GM21526 (cell line): ENCODE measurements at regions not wholly inside any gene's neighbourhood (a gene's known extent, or its start where the extent isn't known, plus 50 kb on each side); places are given as distances from the start of the nearest gene placed in this dataset.

Experiments
- ATAC-seq: cut with Tn5 transposase; IDR thresholded peaks from one replicate; pipeline ENCODE4 v1.9.1; 2021; ENCODE audit warnings: moderate library complexity; ENCODE audit not compliant: unreplicated experiment, low FRiP score

DNA sequence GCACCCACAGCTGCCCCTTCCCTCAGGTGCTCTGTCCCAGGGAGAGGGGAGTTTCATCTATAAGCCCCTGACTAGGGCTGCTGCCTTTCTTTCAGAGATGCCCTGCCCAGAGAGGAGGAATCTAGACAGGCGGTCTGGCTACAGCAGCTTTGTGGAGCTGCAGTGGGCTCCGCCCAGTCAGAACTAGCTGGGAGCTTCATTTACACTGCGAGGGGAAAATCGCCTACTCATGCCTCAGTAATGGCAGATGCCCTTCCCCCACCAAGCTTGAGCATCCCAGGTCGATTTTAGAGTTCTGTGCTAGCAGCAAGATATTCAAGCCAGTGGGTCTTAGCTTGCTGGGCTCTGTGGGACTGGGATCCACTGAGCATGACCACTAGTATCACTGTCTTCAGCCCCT lies 181.2 kb upstream of the RARB start:
- ATAC-seq, result no peak

DNA sequence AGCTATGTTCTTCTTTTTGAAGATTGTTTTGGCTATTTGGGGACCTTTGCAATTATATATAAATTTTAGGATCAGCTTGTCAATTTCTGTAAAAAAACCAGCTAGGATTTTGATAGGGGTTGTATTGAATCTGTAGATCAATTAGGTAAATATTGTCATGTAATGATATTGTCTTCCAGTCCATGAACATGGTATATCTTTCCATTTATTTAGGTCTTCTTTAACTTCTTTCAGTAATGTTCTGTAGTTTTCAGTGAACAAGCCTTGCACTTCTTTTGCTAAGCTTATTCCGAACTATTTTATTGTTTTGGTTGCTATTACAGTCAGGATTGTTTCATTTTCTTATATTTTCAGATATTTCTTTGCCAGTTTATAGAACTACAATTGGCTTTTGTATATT lies 175.8 kb upstream of the RARB start:
- ATAC-seq, result no peak

DNA sequence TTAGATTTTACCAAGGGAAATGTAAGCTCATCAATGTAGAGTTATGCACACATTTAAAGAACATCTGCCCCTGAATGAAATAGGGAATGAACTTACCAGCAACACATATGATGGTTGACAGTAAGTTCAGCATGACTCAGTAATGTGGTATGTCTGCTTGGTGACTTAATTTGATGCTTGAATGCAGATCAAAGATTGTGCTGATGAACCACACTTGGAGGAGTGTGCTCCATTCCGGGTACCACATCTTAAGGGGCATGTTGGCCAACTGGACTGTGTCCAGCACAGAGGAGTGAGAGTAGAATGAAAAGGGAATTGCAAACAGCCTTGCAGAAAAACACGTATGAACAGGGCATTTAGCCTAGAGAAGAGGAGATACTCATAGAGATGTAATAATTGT lies 171.0 kb upstream of the RARB start:
- ATAC-seq, result no peak

DNA sequence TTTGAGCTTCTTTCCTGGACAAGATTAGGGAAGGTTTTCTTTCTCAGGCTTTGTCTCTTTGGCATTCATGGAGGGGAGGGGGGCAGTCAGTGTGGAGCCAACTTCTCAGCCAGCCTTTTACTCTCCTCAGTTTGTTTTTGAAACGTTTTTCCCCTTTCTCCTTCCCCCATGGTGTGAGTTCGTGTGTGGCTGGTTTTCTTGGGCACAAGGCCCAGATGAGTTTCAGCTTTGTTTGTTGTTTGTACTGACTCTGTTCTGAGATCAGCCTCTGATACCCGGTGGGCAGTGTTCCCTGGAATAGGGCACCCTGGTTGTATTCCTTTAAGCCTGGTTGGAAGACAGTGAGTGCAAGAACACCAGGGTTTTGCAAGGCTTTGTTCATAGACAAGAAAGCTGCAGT lies 168.2 kb upstream of the RARB start:
- ATAC-seq, result no peak

DNA sequence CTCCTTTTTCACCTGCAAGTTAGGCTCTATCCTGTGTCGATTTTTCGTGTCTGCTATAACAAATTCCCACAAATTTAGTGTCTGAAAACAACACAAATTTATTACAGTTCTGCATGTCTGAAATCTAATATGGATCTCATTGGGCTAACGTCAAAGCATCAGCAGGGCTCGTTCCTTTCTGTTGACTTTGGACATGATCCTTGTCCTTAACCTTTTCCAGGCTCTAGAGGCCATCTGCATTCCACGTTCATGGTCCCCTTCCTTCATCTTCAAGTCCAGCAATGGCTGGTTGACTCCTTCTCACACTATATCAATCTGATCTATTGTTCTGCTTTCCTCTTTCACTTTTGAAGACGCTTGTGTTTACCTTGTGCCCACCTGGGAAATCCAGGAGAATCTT lies 165.7 kb upstream of the RARB start:
- ATAC-seq, result no peak

DNA sequence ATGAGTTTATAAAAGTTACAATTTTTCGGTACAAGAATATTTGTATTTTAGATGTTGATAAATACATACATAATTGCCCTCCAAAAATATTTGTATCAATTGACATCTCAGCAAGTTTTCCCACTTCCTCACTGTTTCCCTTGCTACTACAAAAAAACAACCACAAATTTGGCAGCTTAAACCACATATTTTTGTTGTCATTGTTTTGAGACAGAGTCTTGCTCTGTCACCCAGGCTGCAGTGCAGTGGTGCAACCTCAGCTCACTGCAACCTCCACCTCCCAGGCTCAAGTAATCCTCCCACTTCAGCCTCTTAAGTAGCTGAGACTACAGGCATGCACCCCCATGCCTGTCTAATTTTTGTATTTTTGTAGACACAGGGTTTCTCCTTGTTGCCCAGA lies 162.8 kb upstream of the RARB start:
- ATAC-seq, result no peak

DNA sequence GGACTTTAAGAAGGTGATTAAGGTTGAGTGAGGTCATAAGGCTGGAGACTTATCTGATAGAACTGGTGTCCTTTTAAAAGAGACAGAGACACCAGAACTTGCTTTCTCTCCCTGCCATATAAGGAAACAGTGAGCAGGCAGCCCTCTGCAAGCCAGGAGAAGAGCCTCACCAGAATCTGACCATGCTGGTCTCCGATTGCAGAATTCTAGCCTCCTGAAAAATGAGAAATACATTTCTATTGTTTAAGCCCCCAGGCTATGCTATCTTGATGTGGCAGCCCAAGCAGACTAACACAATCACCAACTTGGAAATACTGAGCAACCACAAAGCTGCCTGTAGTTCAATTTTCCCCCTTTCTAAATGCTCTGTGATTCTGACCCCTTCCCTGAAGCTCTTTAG lies 161.4 kb upstream of the RARB start:
- ATAC-seq, result no peak

DNA sequence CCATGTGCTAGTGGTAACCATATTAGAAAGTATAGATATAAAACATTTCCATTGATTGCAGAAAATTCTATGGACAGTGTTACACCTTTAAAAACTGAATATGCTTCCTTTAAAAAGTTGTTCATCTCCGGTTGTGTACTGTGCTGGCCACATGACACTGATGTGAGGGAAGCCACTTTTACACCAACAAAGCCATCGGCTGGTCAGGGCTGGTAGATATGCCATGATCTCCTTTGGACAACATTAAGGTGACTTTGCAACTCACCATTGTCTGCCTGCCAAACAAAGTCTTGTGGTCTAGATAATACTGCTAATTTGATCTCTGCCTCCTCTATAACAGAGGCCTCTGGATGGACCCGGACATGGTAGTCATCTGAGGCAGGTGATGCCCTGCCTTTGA lies 156.0 kb upstream of the RARB start:
- ATAC-seq, result no peak

DNA sequence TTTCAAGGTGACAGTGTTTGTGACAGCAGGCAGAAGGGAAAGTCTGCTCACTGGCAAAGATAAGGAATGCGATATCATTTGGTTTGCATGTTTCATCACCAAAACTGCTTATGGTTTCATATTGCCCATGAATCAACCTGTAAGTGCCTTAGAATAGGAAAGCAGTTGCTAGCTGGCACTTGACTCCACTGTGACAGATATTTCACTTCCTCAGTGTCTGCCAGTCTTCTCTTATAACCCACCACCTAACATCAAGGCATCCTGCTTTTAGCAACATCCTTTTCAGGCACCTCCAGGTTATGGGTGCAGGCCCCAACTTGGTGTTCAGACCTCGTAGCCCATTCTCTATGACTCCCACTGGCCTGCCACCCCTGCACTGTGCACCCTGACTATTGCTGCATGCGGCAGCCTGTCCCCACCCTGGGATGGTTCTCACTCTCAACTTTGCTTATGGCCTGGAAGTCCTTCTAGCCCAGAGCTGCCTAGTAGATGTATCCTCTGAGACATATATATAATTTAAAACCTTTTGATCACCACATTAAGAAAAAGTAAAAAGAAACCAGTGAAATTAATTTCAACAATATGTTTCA lies 154.4 kb upstream of the RARB start:
- ATAC-seq, result no peak

DNA sequence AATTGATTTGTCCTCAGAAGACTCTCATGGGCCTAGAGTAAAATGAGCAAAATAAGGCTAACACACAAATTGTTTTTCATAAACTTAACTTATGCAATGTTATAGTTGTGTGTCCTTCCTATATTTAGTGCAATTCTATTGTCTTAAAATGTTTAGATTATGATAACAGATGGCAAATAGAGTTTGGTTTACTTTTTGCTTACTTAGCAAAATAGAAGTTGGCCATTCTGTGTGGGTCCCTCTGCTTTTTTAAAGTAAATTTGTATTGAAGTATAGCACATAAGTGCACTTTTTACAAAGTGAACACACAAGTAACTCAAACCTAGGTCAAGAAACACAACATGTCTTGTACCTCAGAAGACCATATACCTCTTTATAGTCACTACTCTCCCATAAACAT lies 150.6 kb upstream of the RARB start:
- ATAC-seq, result no peak

DNA sequence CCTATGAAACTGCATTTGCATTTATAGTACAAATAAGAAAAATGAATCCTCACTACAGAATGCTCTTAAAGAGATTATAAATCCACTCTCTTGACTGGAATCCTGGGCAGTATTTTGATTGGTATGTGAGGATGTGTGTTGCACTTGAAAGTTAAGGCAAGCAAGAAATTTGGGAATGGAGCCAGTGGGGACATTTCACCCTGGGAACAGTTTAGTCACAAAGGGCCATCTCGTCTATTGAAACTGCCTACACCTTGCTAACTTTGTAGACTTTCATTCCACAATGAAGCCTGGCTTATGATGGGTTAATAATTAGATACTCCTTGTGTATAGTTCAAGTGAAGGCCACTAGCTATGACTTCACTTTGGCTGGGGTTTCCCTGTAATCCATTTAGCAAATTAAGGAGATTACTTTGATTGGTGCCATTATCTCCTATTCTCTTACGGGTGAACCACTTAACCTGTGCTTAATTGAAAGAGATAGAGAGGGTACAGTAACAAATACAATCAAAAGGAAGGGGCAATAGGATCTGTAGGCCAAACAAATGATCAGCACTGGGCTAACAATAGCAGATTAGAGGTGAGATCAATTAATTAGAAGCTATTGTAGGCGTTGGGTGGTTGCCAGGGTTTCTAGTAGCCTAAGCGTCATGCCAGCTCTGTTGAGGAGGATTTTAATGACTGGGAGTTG lies 146.9 kb upstream of the RARB start:
- ATAC-seq, result no peak

DNA sequence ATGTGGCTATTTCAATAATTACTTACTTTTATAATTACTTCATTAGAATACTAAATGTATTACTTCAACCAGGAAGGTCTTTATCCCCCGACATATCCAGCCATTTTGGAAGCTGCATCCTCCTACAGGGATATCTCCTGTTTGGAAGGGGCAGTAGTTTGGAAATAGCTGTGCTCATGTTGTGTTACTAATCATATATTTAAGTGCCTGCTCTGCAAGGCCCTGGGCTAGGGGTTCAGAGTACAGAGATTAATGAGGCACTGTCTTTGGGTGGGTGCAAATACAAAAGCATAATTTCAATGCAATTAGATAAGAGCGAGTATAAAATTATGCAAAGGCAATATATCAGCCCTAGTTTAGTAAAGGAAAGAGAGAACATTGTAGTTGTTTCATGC lies 146.3 kb upstream of the RARB start:
- ATAC-seq, result no peak

DNA sequence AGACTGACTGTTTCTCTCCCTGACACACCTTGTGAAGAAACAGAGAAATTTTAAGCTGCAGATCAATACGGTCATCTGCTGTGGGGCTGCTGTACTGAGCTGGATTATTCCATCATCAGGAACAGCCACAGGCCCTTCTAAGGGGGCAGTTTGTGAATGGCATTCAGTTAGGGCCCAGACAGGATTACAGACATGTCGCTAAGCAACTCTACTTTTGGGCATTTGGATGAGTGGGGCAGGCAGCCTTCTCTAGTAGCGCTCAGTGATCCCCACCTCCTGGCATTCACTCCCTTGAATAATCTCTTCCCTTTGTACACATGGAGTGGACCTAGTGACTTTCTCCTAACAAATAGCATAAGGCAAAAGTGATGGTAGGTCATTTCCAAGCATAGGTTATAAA lies 144.4 kb upstream of the RARB start:
- no peak for ATAC-seq

DNA sequence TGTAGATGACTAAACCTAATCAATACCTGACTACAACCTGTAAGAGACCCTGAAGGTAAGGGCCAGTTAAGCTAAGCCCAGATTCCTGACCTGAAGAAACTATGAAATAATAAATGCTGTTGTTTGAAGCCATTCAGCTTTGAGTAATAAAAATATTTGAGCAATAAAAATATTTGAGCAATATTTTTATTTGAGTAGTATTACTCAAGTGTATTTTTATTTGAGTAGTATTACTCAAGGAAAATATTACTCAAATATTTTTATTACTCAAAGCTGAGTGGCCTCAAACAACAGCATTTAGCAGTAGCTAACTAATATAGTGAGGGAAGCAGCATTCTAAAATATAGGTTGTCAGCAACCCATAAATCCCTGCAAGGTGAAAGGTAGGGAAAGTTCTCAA lies 143.8 kb upstream of the RARB start:
- ATAC-seq, result no peak

DNA sequence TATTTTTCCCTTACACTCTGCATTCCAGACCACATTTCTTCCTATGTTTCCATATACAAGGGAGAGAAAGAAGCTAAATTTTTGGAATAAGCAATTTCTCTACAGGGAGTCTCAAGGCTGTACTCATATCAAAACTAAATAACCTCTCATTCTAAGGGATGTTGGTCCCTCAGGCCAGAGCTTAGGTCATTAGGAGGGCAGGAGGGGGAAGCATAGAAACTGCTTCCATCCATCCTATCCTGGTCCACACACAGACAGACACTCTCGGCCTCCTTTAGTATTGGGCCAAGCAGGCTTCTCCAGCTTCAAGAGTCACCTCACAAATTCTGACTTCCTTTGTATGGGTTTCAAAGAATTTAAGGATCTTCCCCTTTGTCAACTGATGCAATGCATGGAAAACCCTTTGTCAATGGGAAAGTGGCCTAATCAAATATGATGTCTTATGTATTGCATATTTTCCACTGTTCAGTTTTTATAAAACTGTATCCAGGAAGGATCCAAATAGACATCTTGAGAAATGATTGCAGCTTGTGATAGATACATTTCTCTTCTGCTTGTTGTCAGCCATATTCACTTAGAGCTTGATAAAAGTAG lies 140.7 kb upstream of the RARB start:
- ATAC-seq, result no peak

DNA sequence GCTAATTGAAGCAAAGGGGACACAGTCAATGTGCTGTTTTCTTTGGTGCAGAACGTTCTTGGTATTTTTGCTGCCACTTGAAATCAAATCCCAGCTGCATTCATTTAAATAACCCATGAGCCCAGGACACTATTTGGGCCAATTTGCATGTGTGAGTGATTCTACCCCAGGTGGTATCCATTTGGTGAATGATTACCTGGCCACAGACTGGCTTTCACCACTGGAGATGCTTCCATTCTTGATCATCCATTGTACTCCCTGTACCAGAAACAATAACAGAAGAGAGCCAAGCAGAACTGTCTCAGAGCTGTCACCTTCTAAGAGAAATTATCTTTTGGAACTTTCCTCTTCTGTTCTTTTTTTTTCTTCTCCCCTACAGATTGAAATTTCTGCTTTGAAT lies 139.7 kb upstream of the RARB start:
- ATAC-seq, result no peak

DNA sequence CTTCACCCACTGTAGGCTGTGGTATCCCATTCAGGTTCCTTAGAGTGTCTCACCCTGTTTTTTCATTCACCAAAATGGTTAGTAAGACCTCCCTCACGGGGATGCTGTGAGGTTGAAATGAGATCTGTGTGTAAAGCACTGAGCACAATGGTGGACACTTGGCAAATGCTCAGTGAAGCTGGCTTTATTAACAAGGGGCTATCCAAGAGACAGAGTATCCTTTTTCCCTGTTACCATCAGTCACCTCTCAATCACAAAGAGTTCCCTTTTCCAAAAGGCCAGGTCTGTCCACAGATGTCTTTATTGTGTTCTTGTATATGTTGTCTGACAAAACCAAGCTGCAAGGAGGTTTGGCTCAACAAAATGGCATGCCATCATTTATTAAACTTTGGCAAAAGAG lies 138.9 kb upstream of the RARB start:
- no peak for ATAC-seq

DNA sequence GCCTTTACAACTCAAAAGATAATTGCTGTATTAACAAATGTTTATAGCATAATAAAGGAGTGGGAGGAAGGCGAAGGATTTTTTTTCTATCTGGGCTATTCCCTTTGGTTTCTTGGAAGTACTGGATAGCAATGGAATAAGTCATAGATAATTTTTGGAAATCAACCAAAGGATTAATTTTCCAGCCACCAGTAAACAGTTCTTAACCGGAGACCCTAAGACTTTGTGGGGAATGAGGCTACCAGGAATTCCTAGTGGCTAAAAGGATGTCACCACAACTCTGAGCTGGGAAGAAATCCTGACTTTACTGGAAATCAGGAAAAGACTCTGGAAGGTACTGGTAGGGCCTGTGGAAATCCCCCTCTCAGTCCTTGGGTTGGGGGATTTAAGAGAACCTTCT lies 138.4 kb upstream of the RARB start:
- ATAC-seq, result no peak

DNA sequence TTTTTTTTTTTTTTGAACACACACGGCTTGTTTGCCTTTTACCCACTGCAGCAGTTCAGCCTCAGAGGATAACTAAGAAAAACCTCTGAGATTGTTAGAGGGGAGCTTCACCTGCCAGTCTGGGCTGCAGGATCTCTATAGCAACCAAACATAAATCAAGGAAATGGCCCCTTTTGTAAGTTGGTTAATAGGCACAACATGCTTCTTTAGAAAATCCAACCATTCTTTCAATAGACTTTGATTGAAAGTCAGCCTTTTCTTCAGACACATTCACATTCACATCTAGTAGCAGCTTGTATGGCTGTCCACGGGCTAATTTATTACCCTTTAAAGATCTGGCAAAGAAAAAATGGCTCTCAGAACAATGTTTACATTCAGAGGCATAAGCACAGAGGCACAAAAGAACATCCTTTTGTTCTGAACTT lies 136.6 kb upstream of the RARB start:
- ATAC-seq, result no peak

DNA sequence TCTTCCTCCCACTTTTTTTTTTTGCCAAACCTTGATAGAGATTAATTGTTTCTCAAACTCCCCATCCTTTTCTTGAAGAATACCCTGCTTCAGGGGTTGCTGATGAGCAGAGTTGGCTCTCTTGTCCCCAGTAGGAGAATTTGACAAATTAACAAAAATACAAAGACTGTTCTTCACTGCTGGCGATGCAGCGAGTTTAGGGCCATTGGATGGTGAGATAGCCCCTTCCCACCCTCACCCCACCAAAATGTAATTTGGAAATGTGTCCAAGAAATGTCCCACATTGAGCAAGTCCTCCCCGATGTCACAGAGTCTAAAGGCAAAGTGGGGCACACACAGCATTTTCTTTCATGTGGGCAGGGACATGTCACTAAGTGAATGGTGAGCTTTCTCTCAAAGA lies 136.0 kb upstream of the RARB start:
- ATAC-seq, result no peak

DNA sequence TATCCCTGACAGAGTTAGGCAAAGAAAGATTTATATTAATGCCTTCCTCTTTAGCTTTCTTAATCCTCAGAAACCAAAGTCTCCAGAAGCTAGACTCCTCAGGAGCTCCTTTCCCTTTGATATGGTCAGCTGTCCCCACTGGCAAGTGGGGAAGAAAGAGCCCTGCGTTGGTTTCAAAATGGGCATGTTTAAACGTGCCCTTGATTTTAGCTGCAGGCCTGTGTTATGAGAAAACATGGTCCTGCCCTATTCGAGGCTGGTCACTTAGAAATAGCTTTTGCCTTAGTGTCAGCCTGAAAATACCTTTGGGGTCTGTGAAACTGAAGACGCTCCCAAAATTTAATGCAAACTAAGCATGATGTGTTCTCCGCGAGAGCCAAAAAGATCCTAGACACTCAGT lies 135.5 kb upstream of the RARB start:
- no peak for ATAC-seq

DNA sequence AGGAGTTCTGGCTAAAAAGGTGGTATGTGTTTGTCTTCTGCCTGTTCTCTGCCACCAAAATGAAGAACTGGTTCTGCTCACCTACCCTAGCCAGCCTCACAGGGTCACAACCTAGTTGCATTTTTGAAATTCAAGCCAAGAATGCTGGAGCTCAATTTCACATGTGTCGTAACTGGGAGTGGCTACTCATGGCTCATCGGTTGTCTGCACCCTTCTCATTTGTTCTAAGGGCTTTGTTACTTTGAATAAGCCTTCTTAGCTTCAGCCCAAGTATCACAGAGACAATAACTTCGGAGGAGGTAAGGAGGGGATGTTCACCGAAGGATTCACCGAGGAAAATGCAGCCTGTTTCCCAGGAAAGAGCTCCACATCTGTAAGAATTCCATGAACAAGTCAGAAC lies 134.3 kb upstream of the RARB start:
- no peak for ATAC-seq
